Heart left ventricle (tissue), 13 donors: ENCODE measurements at regions not wholly inside any gene's neighbourhood (a gene's known extent, or its start where the extent isn't known, plus 50 kb on each side); places are given as distances from the start of the nearest gene placed in this dataset.

Experiments used
- CTCF ChIP-seq, 12 donors: fragments of 200-600 bp; sonication (generic) in 4 of 12; IDR thresholded peaks; one replicate each; pipeline versions ENCODE4 v1.5.0 to v1.8.0; 2018 to 2022; ENCODE audit warnings: antibody characterized with exemption in 12 of 12, mild to moderate bottlenecking in 5 of 12
- POLR2A ChIP-seq, 2 donors: fragments of 450-650 bp; IDR thresholded peaks; one replicate each; pipeline ENCODE4 v1.6.1; 2017; ENCODE audit warnings: antibody characterized with exemption in 2 of 2, mild to moderate bottlenecking in 2 of 2, moderate library complexity in 2 of 2
- donor health status: ischemic (EF 13 %, LVEDD 7.1; RV severe dilation, severe dysfunction).
- donor health status: DM: no; HTN: yes; CAD: no.
- donor health status: DM: no; HTN: no; CAD: no.
- donor health status: ischemic (EF 25% LVEDD 6.9; RV normal size, moderate dysfunction).
- donor health status: ischemic (EF 25% LVEDD 5.7; RV mildly dilated, moderate dysfunction).
- donor health status: ischemic (EF 35%, LVEDD 5.7; RV mildly dilated, moderate dysfunction).
- donor health status: nonischemic (EF 11% LVEDD 7.7; RV severe dilation, severe dysfunction).
- donor health status: DM: yes; HTN: yes; CAD: no.
- donor health status: PGD.
- donor health status: ischemic (EF 29% LVEDD 5.4; RV normal size, mild dysfunction).
- donor health status: nonischemic (EF 23%, LVEDD 6.1; RV moderate dilation, normal function).

- TF ChIP-seq CTCF (IDR thresholded peaks at IDR 0.05) (no peak), POLR2A (IDR thresholded peaks at IDR 0.05) (no peak)
Observed at GRCh38 chr1:188006354-188006753, 1177.6 kb downstream of the PLA2G4A start.
